ENCODE measurements at regions not wholly inside any gene's neighbourhood (a gene's known extent, or its start where the extent isn't known, plus 50 kb on each side); places are given as distances from the start of the nearest gene placed in this dataset.

DNA sequence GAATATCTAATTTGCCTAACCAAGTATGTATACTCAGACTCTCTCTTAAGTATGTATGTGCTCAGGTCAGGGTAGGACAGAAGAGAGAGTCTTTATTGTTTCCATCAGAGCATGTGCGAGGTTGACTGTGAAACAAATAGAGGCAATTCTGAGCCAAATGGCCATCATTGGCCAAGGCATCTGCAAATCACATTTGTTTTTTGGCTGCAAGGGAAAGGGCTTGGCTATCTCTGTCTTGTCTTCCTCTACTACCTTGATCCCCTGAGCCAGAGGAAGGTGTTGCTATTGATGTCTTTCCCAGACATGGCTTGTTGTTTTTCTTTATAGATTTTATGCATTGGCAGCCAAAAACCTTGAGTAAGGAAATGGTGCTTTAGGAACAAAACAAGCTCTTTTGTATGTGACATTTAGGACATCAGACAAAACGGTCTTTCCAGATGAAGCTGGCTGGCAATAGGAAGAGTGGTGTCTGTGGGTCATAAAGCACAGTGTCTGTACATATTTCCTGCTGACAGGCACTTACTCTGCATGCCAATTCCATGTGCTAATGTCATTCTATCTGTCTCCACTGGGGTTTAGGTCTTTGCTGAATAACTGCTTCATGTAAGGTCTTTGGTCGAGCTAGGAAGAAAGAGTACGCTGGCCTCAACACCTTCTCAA lies 163.3 kb downstream of the BRINP2 start:
- TF ChIP-seq, protein P1, sequence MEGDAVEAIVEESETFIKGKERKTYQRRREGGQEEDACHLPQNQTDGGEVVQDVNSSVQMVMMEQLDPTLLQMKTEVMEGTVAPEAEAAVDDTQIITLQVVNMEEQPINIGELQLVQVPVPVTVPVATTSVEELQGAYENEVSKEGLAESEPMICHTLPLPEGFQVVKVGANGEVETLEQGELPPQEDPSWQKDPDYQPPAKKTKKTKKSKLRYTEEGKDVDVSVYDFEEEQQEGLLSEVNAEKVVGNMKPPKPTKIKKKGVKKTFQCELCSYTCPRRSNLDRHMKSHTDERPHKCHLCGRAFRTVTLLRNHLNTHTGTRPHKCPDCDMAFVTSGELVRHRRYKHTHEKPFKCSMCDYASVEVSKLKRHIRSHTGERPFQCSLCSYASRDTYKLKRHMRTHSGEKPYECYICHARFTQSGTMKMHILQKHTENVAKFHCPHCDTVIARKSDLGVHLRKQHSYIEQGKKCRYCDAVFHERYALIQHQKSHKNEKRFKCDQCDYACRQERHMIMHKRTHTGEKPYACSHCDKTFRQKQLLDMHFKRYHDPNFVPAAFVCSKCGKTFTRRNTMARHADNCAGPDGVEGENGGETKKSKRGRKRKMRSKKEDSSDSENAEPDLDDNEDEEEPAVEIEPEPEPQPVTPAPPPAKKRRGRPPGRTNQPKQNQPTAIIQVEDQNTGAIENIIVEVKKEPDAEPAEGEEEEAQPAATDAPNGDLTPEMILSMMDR (IDR thresholded peaks at IDR 0.05) = no peak
- TF ChIP-seq REST (IDR thresholded peaks at IDR 0.05; ENCODE audit: insufficient read depth in 1 of 2, low read depth in 2 of 2, low read length in 1 of 2) (no peak), TCF7L2 (IDR thresholded peaks at IDR 0.05; ENCODE audit: low read depth, low read length) (no peak)

All from Panc1 (cell line).